B cell (primary cell): ENCODE measurements at regions not wholly inside any gene's neighbourhood (a gene's known extent, or its start where the extent isn't known, plus 50 kb on each side); places are given as distances from the start of the nearest gene placed in this dataset.

Experiments
- EZH2 ChIP-seq: IDR thresholded peaks from 2 replicates; pipeline ENCODE4 v1.6.1; 2012; ENCODE audit warnings: borderline replicate concordance, low read depth, mild to moderate bottlenecking, moderate library complexity, low read length; ENCODE audit not compliant: insufficient read depth, poor library complexity, severe bottlenecking
- TF ChIP-seq, protein P1 (sequence below): fragments of 200-600 bp; IDR thresholded peaks from one replicate; pipeline ENCODE4 v1.8.0; 2022; ENCODE audit warnings: antibody characterized with exemption, mild to moderate bottlenecking

- TF ChIP-seq, protein P1, sequence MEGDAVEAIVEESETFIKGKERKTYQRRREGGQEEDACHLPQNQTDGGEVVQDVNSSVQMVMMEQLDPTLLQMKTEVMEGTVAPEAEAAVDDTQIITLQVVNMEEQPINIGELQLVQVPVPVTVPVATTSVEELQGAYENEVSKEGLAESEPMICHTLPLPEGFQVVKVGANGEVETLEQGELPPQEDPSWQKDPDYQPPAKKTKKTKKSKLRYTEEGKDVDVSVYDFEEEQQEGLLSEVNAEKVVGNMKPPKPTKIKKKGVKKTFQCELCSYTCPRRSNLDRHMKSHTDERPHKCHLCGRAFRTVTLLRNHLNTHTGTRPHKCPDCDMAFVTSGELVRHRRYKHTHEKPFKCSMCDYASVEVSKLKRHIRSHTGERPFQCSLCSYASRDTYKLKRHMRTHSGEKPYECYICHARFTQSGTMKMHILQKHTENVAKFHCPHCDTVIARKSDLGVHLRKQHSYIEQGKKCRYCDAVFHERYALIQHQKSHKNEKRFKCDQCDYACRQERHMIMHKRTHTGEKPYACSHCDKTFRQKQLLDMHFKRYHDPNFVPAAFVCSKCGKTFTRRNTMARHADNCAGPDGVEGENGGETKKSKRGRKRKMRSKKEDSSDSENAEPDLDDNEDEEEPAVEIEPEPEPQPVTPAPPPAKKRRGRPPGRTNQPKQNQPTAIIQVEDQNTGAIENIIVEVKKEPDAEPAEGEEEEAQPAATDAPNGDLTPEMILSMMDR: no peak
- TF ChIP-seq EZH2: no peak
Observed at GRCh38 chr13:80116107-80116506, 224.8 kb downstream of the SPRY2 start.
